ENCODE measurements at regions not wholly inside any gene's neighbourhood (a gene's known extent, or its start where the extent isn't known, plus 50 kb on each side); places are given as distances from the start of the nearest gene placed in this dataset.

DNA sequence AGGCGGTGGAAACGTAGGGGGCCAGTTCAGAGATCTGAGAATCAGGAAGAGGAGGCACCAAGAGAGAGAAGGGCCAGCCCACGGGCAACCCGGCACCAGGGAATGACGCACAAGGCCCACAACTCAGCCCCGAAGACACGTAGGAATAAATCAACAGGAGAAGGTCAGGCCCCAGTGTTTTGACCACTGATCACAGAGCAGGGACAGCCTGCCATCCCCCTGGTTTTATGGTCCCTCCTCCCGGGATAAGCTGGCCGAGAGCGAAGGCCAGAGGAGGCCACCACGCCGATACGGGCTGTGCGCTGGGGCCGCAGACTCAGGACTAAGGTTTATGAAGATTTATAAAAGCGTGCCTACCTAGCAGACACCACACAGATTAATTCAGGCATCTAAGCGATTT, 341.4 kb downstream of the ZNF516 start:
- TF ChIP-seq, protein P1, sequence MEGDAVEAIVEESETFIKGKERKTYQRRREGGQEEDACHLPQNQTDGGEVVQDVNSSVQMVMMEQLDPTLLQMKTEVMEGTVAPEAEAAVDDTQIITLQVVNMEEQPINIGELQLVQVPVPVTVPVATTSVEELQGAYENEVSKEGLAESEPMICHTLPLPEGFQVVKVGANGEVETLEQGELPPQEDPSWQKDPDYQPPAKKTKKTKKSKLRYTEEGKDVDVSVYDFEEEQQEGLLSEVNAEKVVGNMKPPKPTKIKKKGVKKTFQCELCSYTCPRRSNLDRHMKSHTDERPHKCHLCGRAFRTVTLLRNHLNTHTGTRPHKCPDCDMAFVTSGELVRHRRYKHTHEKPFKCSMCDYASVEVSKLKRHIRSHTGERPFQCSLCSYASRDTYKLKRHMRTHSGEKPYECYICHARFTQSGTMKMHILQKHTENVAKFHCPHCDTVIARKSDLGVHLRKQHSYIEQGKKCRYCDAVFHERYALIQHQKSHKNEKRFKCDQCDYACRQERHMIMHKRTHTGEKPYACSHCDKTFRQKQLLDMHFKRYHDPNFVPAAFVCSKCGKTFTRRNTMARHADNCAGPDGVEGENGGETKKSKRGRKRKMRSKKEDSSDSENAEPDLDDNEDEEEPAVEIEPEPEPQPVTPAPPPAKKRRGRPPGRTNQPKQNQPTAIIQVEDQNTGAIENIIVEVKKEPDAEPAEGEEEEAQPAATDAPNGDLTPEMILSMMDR (conservative IDR thresholded peaks at IDR 0.05; ENCODE audit: low read length) = no peak
- TF ChIP-seq EZH2phosphoT487 (IDR thresholded peaks at IDR 0.05; ENCODE audit: borderline replicate concordance, low read depth, low read length) = no peak
